H7 (cell line): ENCODE measurements at regions not wholly inside any gene's neighbourhood (a gene's known extent, or its start where the extent isn't known, plus 50 kb on each side); places are given as distances from the start of the nearest gene placed in this dataset.
A peak's percentile ranks its signal among the peaks of the same experiment; 100 is the strongest.

ENCODE experiments used
- DNase-seq: peaks from one replicate; pipeline ENCODE4 v3.0.0; 2012
- H3K27me3 ChIP-seq: 2 replicates; pipeline ENCODE4 v1.6.0; 2011; ENCODE audit warnings: mild to moderate bottlenecking, low read length; ENCODE audit not compliant: control insufficient read depth, insufficient read depth
- H3K36me3 ChIP-seq: replicated peaks from 2 replicates; pipeline ENCODE4 v1.5.1; 2011; ENCODE audit warnings: low read length; ENCODE audit not compliant: control insufficient read depth, insufficient read depth
- H3K4me3 ChIP-seq: 2 replicates; pipeline ENCODE4 v1.5.1; 2011; ENCODE audit warnings: low read depth, mild to moderate bottlenecking, control low read depth, low read length, moderate library complexity; ENCODE audit not compliant: insufficient read depth

- no peaks in the 10 kb centered on the region for H3K36me3 ChIP-seq
- no peak overlapping the region for H3K4me3 ChIP-seq
- DNase-seq: no peak
- H3K27me3 ChIP-seq: no peaks in the 10 kb centered on the region; the same call in 1 of the 2 replicates
These were observed 188.4 kb downstream of the FOXL1 start for GRCh38 chr16:86766700-86767099.

DNA sequence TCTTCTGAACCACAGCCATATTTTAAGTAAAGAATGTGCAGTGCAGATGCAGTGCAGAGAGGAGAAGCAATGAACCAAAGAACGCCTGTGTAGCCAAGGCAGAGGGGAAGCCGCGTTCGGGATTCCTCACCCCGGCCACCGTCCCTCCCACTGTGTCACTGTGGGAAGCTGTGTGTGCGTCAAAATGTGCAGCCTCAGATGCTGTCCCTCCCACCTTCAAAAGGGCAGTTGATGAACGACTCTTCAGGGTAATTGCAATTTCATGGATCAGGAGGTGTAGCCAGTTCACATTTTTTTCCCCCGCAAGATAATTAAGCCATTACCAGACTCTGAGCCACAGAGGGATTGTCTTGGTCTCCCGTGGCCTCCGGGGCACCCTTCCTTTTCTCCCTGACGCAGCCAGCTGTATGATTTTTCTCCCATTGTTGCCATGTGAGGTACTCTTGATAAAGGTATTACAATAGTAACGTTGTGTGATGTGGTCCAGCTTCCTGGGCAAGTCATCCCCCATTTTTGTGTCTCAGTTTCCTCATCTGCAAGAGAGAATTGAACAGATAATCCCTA lies 190.0 kb downstream of the FOXL1 start:
- DNase-seq: no peak
- Histone ChIP-seq H3K36me3 (no peaks in the 10 kb centered on the region), H3K4me3 (no peak overlapping the region), H3K27me3 (no peaks in the 10 kb centered on the region; the same call in 1 of the 2 replicates)

DNA sequence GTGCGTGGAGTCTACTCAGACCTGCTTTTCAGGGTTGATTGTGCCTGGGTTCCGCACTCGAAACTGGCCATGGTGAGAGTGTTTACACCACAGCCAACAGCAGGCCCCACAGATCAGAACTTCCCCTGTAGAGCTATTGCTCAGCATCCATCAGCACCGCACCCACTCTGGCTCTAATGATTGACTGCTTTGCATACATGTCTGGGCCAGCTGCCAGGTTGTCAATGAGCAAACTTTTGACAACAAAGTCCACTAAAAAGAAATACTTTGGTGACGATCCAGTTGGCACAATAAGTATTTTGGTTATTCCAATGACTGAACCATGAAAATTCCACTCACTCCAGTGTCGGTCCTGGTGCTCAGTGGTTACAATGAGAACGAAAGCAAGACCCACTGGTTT lies 190.7 kb downstream of the FOXL1 start:
- H3K4me3 ChIP-seq: no peak overlapping the region
- no peaks in the 10 kb centered on the region; the same call in 1 of the 2 replicates for H3K27me3 ChIP-seq
- H3K36me3 ChIP-seq: no peaks in the 10 kb centered on the region
- no peak for DNase-seq

DNA sequence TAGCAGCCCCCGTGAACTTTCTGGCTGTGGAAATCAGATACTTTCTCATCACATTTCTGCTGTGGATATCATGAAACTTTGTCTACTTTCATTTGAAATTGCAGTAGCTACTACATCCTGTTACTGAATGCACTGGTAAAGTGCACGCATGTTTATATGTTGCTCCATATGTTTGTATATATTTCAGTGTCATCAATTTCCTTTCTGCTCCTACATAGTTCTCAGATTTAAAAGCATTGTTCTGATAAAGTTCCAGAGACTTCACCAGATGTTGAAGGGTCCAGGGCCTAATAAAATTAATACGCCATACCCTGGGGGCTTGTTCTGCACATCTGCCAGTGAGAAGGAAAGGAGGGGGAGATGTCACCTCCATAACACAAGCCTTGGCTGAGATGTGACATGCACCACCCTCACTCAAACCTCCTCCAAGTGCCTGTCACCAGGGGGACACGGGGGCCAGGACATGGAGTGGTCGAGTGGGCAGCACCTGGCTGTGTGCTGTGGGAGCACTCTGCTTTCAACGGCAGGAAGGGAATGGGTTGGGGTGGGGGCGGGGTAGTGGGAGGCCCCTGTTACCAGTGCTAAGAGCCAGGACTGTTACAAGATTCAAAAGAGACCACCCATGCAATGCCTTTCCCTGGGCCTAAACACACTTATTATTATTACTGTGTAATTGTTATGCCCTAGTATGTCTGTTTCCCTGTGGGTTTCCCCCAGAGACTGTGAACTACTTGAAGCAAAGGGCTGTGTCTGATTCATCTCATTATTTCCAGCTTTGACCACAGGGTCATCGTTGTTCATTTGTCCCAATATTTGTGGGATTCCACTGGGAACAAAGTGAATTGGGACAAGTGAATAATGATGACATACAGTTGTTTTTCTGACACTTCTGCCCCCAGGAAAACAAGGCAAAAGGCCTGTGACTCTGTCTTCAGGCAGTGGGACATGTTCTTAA lies 193.4 kb downstream of the FOXL1 start:
- Histone ChIP-seq H3K4me3 (no peak overlapping the region), H3K27me3 (peaks cover 1% of the 10 kb centered on the region; the same call in 1 of the 2 replicates)
- DNase-seq: no peak

GRCh38 chr16:86772671-86773353 lies 194.5 kb downstream of the FOXL1 start:
- DNase-seq: peak; percentile 63
- Histone ChIP-seq H3K4me3 (no peak overlapping the region), H3K36me3 (no peaks in the 10 kb centered on the region), H3K27me3 (peaks cover 1% of the 10 kb centered on the region; the same call in 1 of the 2 replicates)

More for the DNA sequence above, 193.4 kb downstream of the FOXL1 start:
- H3K36me3 ChIP-seq: no peaks in the 10 kb centered on the region

DNA sequence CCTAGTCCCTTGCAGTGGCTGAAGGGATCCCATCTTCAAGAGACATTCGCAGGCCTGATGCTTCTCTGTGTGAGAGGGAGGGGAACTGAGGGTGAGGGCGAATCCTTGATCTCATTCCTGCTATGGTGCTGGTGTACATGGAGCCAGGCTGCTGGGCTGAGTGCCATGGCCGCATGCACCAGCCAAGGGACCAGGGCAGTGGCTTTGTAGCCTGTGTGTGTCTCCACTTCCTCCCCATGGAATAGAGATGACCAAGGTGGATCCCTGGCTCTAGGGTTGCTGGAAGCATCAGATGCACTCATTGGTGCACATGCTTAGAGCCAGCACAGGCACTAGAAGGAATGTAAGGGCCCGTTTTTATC lies 195.0 kb downstream of the FOXL1 start:
- H3K27me3 ChIP-seq: peaks cover 1% of the 10 kb centered on the region; the same call in 1 of the 2 replicates
- no peak for DNase-seq
- no peak overlapping the region for H3K4me3 ChIP-seq
- no peaks in the 10 kb centered on the region for H3K36me3 ChIP-seq

GRCh38 chr16:86774931-86775330 lies 196.6 kb downstream of the FOXL1 start:
- H3K4me3 ChIP-seq: no peak overlapping the region
- no peaks in the 10 kb centered on the region for H3K36me3 ChIP-seq
- peak; percentile 32 for DNase-seq
- H3K27me3 ChIP-seq: peaks cover 1% of the 10 kb centered on the region; the same call in 1 of the 2 replicates

GRCh38 chr16:86775511-86775921 lies 197.2 kb downstream of the FOXL1 start:
- no peak overlapping the region for H3K4me3 ChIP-seq
- no peaks in the 10 kb centered on the region for H3K36me3 ChIP-seq
- peak; percentile 56 for DNase-seq
- H3K27me3 ChIP-seq: peaks cover 1% of the 10 kb centered on the region; the same call in 1 of the 2 replicates

- Histone ChIP-seq H3K36me3 (no peaks in the 10 kb centered on the region), H3K27me3 (0 out of 2 replicates have a peak, but pooled peaks cover 1% of the 10 kb centered on the region), H3K4me3 (no peak overlapping the region)
- DNase-seq: no peak
These were observed 199.1 kb downstream of the FOXL1 start for GRCh38 chr16:86777381-86777946.

DNA sequence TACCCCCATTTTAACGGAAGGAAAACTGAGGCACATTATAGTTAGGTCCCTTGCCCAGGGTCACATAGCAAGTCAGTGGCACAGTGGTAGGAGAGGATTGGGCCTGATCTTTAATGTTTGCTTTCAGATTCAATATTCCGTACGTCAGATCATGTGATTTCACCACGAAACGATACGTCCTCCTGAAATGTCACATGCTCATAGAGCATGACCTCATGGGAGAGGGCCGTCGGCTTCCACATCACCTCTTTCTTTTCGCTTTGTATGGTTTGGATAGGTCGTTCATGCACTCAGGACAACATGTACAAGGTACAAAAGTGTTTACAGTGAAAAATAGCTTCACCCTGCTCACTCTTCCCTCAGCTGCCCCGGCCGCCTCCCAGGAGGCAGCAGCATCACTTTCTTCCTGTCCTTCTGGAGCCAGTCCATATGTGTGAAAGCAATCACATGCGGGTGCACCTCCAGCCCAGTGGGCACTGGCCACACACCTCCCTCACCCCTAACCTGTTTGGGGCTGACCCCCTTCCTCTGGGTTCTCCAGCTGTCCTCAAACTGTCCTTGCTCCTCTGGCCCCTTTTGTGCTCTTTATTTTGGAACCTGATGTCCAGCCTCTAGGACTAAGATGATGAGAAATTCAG lies 199.9 kb downstream of the FOXL1 start:
- Histone ChIP-seq H3K36me3 (no peaks in the 10 kb centered on the region), H3K27me3 (0 out of 2 replicates have a peak, but pooled peaks cover 1% of the 10 kb centered on the region), H3K4me3 (no peak overlapping the region)
- no peak for DNase-seq

GRCh38 chr16:86778978-86779377 lies 200.6 kb downstream of the FOXL1 start:
- no peaks in the 10 kb centered on the region for H3K36me3 ChIP-seq
- H3K4me3 ChIP-seq: no peak overlapping the region
- 0 out of 2 replicates have a peak, but pooled peaks cover 1% of the 10 kb centered on the region for H3K27me3 ChIP-seq
- DNase-seq: no peak

GRCh38 chr16:86781046-86781445 lies 202.7 kb downstream of the FOXL1 start:
- DNase-seq: no peak
- H3K36me3 ChIP-seq: no peaks in the 10 kb centered on the region
- no peak overlapping the region for H3K4me3 ChIP-seq
- H3K27me3 ChIP-seq: no peaks in the 10 kb centered on the region

DNA sequence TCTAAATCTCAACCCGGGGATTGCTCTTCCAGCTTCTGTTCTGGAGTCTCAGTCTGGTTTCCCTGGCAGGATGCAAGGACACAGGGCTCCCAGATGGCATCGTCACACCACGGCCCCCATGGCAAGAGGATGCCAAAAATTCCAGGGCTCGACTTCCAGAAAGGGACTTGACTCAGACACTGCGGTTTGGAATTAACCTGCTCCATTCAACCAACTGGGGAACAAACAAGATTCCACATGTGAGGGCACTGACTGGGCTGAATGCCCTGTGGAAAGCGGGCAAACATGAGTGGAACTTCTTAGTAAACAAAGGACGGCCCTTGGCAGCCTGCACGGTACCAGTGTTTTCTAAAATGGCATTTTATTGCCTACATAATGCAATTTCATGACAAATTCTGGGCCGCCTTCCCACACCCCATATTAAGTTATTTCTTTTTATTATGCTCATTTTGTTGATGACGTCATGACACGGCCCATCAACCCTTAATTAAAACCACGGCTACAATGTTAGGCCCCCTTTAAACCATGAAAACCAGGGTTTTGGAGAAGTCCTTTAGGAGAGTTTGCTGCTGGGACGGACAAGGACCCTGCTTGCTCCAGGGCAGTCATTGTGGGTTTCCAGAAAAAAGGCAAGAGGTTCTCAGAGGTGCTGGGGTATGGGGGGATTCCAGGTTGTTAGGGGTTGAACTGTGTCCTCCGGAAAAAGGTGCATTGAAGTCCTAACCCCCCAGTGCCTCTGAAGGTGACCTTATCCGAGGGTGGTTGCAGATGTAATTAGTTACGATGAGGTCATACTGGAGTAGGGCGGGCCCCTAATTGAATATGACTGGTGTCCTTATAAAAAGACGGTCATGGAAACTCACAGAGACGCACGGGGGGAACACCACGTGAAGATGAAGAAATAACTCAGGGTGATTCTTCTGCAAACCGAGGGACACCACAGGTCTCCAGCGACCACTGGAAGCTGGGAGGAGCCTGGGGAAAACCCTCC lies 205.6 kb downstream of the FOXL1 start:
- Histone ChIP-seq H3K4me3 (no peak overlapping the region), H3K36me3 (no peaks in the 10 kb centered on the region), H3K27me3 (no peaks in the 10 kb centered on the region)
- DNase-seq: no peak
